Heart right ventricle (tissue), 16 donors: ENCODE measurements at regions not wholly inside any gene's neighbourhood (a gene's known extent, or its start where the extent isn't known, plus 50 kb on each side); places are given as distances from the start of the nearest gene placed in this dataset.

ENCODE experiments used
- ATAC-seq, 8 donors: fragments of 200-7000 bp; cut with Tn5 transposase; one replicate each; pipeline ENCODE4 v1.9.1; 2020; ENCODE audit warnings: mild to moderate bottlenecking in 8 of 8, moderate library complexity in 8 of 8, moderate number of reproducible peaks in 1 of 8
- DNase-seq, 2 donors: peaks; one replicate each; pipeline ENCODE4 v3.0.0-alpha.2; 2020
- H3K27ac ChIP-seq, 10 donors: fragments of 200-600 bp; sonication (generic) in 2 of 10; one replicate each; pipeline versions ENCODE4 v1.5.0 to v1.8.0; 2020 to 2022; ENCODE audit warnings: mild to moderate bottlenecking in 3 of 10
- H3K27me3 ChIP-seq, 7 donors: fragments of 200-600 bp; one replicate each; pipeline ENCODE4 v1.8.0; 2021 to 2022; ENCODE audit warnings: mild to moderate bottlenecking in 2 of 7
- H3K36me3 ChIP-seq, 9 donors: fragments of 200-600 bp; sonication (generic) in 1 of 9; one replicate each; pipeline versions ENCODE4 v1.5.0 to v1.8.0; 2020 to 2022; ENCODE audit warnings: mild to moderate bottlenecking in 2 of 9
- H3K4me1 ChIP-seq, 9 donors: fragments of 200-600 bp; sonication (generic) in 1 of 9; one replicate each; pipeline versions ENCODE4 v1.5.0 to v1.8.0; 2020 to 2022; ENCODE audit warnings: mild to moderate bottlenecking in 4 of 9
- H3K4me3 ChIP-seq, 10 donors: fragments of 200-600 bp; sonication (generic) in 2 of 10; one replicate each; pipeline versions ENCODE4 v1.5.0 to v1.8.0; 2020 to 2022; ENCODE audit warnings: mild to moderate bottlenecking in 7 of 10, moderate library complexity in 2 of 10
- H3K9me3 ChIP-seq, 11 donors: fragments of 200-600 bp in 10 of 11; sonication (generic) in 2 of 11; one replicate each; pipeline versions ENCODE4 v1.5.0 to v1.8.0; 2013 to 2022; ENCODE audit warnings: mild to moderate bottlenecking in 2 of 11, control low read depth in 1 of 11, moderate library complexity in 1 of 11
- CTCF ChIP-seq, 9 donors: fragments of 200-600 bp; sonication (generic) in 2 of 9; IDR thresholded peaks; one replicate each; pipeline versions ENCODE4 v1.5.0 to v1.8.0; 2021 to 2022; ENCODE audit warnings: antibody characterized with exemption in 9 of 9, mild to moderate bottlenecking in 5 of 9, moderate library complexity in 1 of 9
- WGBS, 2 donors: extraction: QIAGEN DNeasy Blood & Tissue Kit; methylation state at CpG; one replicate each; pipeline ENCODE4 v1.1.7; 2013; ENCODE audit warnings: inconsistent platforms in 1 of 2; 5-methylcytosine and 5-hydroxymethylcytosine counted together
- intact Hi-C, 10 donors: fragments of 100-400 bp; cut with DNase I; formaldehyde crosslinking; loops; one replicate each; pipeline versions ENCODE4 v1.11.1 to v1.14.2; 2022
- donor health status: Arrhythmogenic right ventricular cardiomyopathy.
- donor health status: ischemic (EF 13 %, LVEDD 7.1; RV severe dilation, severe dysfunction).
- donor health status: healthy with polysubstance abuse.
- donor health status: DM: no; HTN: yes; CAD: no.
- donor health status: DM: no; HTN: no; CAD: no.
- donor health status: ischemic (EF 25% LVEDD 6.9; RV normal size, moderate dysfunction).
- donor health status: ischemic (EF 25% LVEDD 5.7; RV mildly dilated, moderate dysfunction).
- donor health status: healthy.
- donor health status: DM: yes; HTN: yes; CAD: no.
- donor health status: Ischemic cardiomyopathy.
- donor health status: ischemic (EF 35%, LVEDD 5.7; RV mildly dilated, moderate dysfunction).
- donor health status: nonischemic (EF 11% LVEDD 7.7; RV severe dilation, severe dysfunction).
- donor health status: DM: yes; HTN: yes; CAD: no.
- donor health status: PGD.
- donor health status: ischemic (EF 29% LVEDD 5.4; RV normal size, mild dysfunction).
- donor health status: nonischemic (EF 23%, LVEDD 6.1; RV moderate dilation, normal function).

DNA sequence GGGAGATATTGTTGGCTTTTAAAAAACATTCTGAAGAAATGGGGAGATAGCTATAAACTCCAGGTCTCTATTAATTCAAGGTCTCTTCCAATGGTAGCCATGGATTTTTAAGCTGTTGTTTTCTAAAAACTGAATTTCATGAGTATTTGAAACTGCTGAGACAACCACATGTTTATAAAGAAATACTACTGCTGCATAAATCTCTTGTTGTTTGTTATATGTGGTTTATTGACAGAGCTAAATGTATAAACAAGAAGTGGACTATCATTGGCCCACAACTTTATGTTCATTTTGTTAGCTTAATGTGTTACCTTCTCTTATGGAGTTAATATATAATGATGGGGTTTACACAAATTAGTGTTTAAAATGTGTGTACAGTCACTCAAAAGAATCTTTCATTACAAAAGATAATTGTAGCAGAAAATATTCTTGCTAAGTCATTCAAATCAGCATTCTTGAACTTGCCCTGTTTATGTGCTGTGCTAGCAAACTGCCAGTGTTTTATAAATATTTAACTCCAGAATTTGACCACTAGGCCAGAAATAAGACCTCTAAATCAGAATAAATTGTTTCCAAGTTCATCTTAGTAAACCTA lies 242.1 kb downstream of the TMX3 start:
- DNase-seq (no peak), ATAC-seq (no peak)
- no peaks in the 10 kb centered on the region for H3K36me3 ChIP-seq
- intact Hi-C loops: no loop called here
- peaks cover 0 to 5% (median 0%) of the 10 kb centered on the region in 9 donors for H3K4me1 ChIP-seq
- H3K9me3 ChIP-seq: no peaks in the 10 kb centered on the region
- H3K27me3 ChIP-seq: no peaks in the 10 kb centered on the region
- TF ChIP-seq CTCF (IDR thresholded peaks at IDR 0.05): no peak
- H3K27ac ChIP-seq: no peak overlapping the region
- no peak overlapping the region for H3K4me3 ChIP-seq

DNA sequence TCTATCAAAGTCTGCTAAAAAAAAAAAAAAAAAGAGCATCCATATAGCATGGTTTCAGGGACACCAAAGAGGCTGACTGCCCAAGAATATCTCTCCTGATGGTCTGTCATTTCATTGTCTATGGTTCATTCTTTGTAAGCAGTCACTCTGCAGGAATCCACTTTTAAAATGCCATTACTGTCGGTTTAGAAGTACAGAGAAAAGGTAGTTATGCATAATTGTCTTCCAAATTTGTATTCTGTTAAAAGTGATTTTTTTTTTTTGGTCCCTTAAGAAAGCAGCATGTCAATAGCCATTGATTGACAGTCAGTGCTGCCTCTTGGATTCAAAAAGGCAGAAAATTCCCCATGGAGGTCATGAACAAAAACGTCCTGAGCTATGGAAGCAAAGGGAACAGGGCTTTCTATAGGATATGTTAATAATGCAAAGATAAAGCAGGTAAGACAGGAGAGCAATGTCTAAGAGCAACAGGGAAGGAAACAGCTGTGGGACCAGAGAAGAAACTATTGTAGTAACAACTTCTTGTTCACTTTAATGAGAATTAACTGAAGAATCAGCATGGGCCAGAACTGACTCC lies 245.8 kb downstream of the TMX3 start:
- DNase-seq (no peak), ATAC-seq (no peak)
- WGBS, 2 donors: 41 to 43% methylated on average over 2 of the region's 2 CpGs
- Histone ChIP-seq H3K4me3 (no peak overlapping the region), H3K36me3 (no peaks in the 10 kb centered on the region), H3K9me3 (no peaks in the 10 kb centered on the region), H3K4me1 (peaks cover 0 to 5% (median 0%) of the 10 kb centered on the region in 9 donors), H3K27me3 (no peaks in the 10 kb centered on the region), H3K27ac (peak overlapping the region in 1 of 10 donors; percentile 30)
- intact Hi-C loops: no loop called here
- no peak for TF ChIP-seq CTCF (IDR thresholded peaks at IDR 0.05)

DNA sequence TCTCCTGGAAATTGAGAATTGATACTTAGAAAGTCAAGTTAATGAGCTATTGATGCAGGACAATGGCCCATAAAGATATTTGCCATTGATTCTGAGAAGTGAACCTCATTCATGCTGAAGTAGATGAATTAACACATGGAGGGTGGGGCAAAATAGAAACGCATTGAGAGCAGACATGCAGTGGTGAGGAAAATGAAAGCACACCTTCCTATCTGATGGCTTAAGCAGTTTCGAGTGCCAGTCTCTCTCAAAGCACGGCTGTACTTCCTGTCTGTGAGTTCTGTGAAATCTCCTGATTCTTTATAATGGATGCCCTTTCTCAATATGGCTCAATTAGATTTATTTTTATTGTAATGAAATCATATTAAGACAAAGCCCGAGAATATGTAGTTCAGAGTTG lies 247.0 kb downstream of the TMX3 start:
- TF ChIP-seq CTCF (IDR thresholded peaks at IDR 0.05): no peak

DNA sequence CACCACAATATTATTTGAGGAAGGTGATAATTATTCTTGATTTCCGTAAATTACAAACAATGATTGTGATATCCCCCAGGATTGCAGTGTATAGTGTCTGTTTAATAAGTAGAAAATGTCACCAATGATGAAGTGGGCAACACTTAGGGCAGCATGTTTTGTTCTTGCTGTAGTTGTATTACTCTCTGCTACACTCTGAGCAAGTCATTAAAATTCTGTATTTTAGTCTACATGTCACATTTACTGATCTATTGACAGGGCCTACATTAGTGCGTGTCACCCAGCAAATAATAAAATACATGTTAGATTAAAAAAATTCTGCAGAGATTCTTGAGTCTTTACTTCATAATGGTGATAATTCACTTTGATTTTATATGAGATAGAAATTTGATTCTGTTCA lies 247.6 kb downstream of the TMX3 start:
- WGBS, 2 donors: 94 to 98% methylated on average over 2 of the region's 2 CpGs

More for the DNA sequence above, 247.0 kb downstream of the TMX3 start:
- no peaks in the 10 kb centered on the region for H3K9me3 ChIP-seq
- no peaks in the 10 kb centered on the region for H3K36me3 ChIP-seq
- no peak for DNase-seq
- 43 to 50% methylated on average over 4 of the region's 4 CpGs for WGBS, 2 donors
- H3K27me3 ChIP-seq: no peaks in the 10 kb centered on the region
- H3K27ac ChIP-seq: no peak overlapping the region
- H3K4me1 ChIP-seq: peaks cover 0 to 5% (median 0%) of the 10 kb centered on the region in 9 donors
- intact Hi-C loops: no loop called here
- ATAC-seq: no peak
- no peak overlapping the region for H3K4me3 ChIP-seq

More for the DNA sequence above, 247.6 kb downstream of the TMX3 start:
- Histone ChIP-seq H3K36me3 (no peaks in the 10 kb centered on the region), H3K4me3 (no peak overlapping the region), H3K9me3 (no peaks in the 10 kb centered on the region), H3K27ac (no peak overlapping the region), H3K27me3 (no peaks in the 10 kb centered on the region), H3K4me1 (peaks cover 0 to 5% (median 0%) of the 10 kb centered on the region in 9 donors)
- intact Hi-C loops: no loop called here
- no peak for DNase-seq
- TF ChIP-seq CTCF (IDR thresholded peaks at IDR 0.05): no peak
- ATAC-seq: no peak
